Liver (tissue), 8 donors: ENCODE measurements at regions not wholly inside any gene's neighbourhood (a gene's known extent, or its start where the extent isn't known, plus 50 kb on each side); places are given as distances from the start of the nearest gene placed in this dataset.

Source experiments
- DNase-seq: peaks from one replicate; pipeline ENCODE4 v3.0.0-alpha.2; 2017; ENCODE audit warnings: low spot score
- H3K27ac ChIP-seq, 2 donors: one replicate each; pipeline ENCODE4 v1.7.0; 2013; ENCODE audit warnings: inconsistent platforms in 2 of 2, low read length in 2 of 2, control low read depth in 1 of 2, low read depth in 1 of 2, mild to moderate bottlenecking in 1 of 2
- H3K27me3 ChIP-seq, 4 donors: one replicate each; pipeline versions ENCODE4 v1.6.1 to v1.7.0; 2013; ENCODE audit warnings: low read length in 3 of 4, inconsistent platforms in 1 of 4, mild to moderate bottlenecking in 1 of 4, moderate library complexity in 1 of 4; ENCODE audit not compliant: control insufficient read depth in 4 of 4, insufficient read depth in 4 of 4
- H3K36me3 ChIP-seq, 4 donors: one replicate each; pipeline versions ENCODE4 v1.6.1 to v1.7.0; 2013; ENCODE audit warnings: low read length in 3 of 4, mild to moderate bottlenecking in 3 of 4, low read depth in 1 of 4, moderate library complexity in 1 of 4; ENCODE audit not compliant: control insufficient read depth in 4 of 4, insufficient read depth in 3 of 4
- H3K4me1 ChIP-seq, 4 donors: one replicate each; pipeline versions ENCODE4 v1.6.1 to v1.7.0; 2013; ENCODE audit warnings: low read length in 3 of 4, mild to moderate bottlenecking in 3 of 4, moderate library complexity in 1 of 4; ENCODE audit not compliant: control insufficient read depth in 4 of 4, insufficient read depth in 4 of 4
- H3K4me3 ChIP-seq, 3 donors: one replicate each; pipeline versions ENCODE4 v1.6.1 to v1.7.0; 2013; ENCODE audit warnings: low read length in 3 of 3, control low read depth in 1 of 3, low read depth in 1 of 3, mild to moderate bottlenecking in 1 of 3
- H3K9ac ChIP-seq, 2 donors: one replicate each; pipeline ENCODE4 v1.7.0; 2013; ENCODE audit warnings: low read length in 2 of 2, mild to moderate bottlenecking in 2 of 2, moderate library complexity in 2 of 2, control low read depth in 1 of 2, low read depth in 1 of 2
- H3K9me3 ChIP-seq, 4 donors: one replicate each; pipeline versions ENCODE4 v1.6.1 to v1.7.0; 2013; ENCODE audit warnings: low read length in 3 of 4; ENCODE audit not compliant: control insufficient read depth in 4 of 4
- CTCF ChIP-seq: fragments of 150-350 bp; IDR thresholded peaks from 2 replicates; pipeline ENCODE4 v1.5.1; 2017; ENCODE audit warnings: improper control_type of control experiment, low read depth, low read length; ENCODE audit not compliant: missing input control
- EGR1 ChIP-seq, 2 donors: IDR thresholded peaks; 2 replicates each; pipeline ENCODE4 v1.6.1; 2016 to 2018; ENCODE audit warnings: antibody characterized with exemption in 2 of 2, low read depth in 2 of 2
- FOXA1 ChIP-seq: IDR thresholded peaks from 2 replicates; pipeline ENCODE4 v1.6.1; 2016; ENCODE audit warnings: antibody characterized with exemption
- FOXA2 ChIP-seq: IDR thresholded peaks from 2 replicates; pipeline ENCODE4 v1.6.1; 2016; ENCODE audit warnings: antibody characterized with exemption
- GABPA ChIP-seq, 2 donors: IDR thresholded peaks in 1 of 2; conservative IDR thresholded peaks in 1 of 2; 2 replicates each; pipeline ENCODE4 v1.6.1; 2016; ENCODE audit warnings: antibody characterized with exemption in 2 of 2, mild to moderate bottlenecking in 1 of 2, moderate library complexity in 1 of 2
- HNF4A ChIP-seq, 2 donors: conservative IDR thresholded peaks; 2 replicates each; pipeline ENCODE4 v1.6.1; 2016; ENCODE audit warnings: antibody characterized with exemption in 2 of 2, mild to moderate bottlenecking in 2 of 2
- HNF4G ChIP-seq: IDR thresholded peaks from 2 replicates; pipeline ENCODE4 v1.6.1; 2016; ENCODE audit warnings: antibody characterized with exemption
- JUND ChIP-seq, 2 donors: IDR thresholded peaks; 2 replicates each; pipeline ENCODE4 v1.6.1; 2016; ENCODE audit warnings: antibody characterized with exemption in 2 of 2
- MAX ChIP-seq: IDR thresholded peaks from 2 replicates; pipeline ENCODE4 v1.6.1; 2016; ENCODE audit warnings: antibody characterized with exemption
- NR2F2 ChIP-seq: IDR thresholded peaks from 2 replicates; pipeline ENCODE4 v1.6.1; 2016; ENCODE audit warnings: antibody characterized with exemption
- RAD21 ChIP-seq, 2 donors: IDR thresholded peaks; 2 replicates each; pipeline ENCODE4 v1.6.1; 2016; ENCODE audit warnings: antibody characterized with exemption in 2 of 2, mild to moderate bottlenecking in 2 of 2
- RXRA ChIP-seq, 2 donors: IDR thresholded peaks; 2 replicates each; pipeline ENCODE4 v1.6.1; 2017 to 2018; ENCODE audit warnings: antibody characterized with exemption in 2 of 2, mild to moderate bottlenecking in 1 of 2
- SP1 ChIP-seq: IDR thresholded peaks from 2 replicates; pipeline ENCODE4 v1.6.1; 2018; ENCODE audit warnings: antibody characterized with exemption, mild to moderate bottlenecking
- TAF1 ChIP-seq: conservative IDR thresholded peaks from 2 replicates; pipeline ENCODE4 v1.6.1; 2016; ENCODE audit warnings: antibody characterized with exemption, mild to moderate bottlenecking
- YY1 ChIP-seq: IDR thresholded peaks from 2 replicates; pipeline ENCODE4 v1.6.1; 2016; ENCODE audit warnings: antibody characterized with exemption, mild to moderate bottlenecking
- ZBTB33 ChIP-seq: IDR thresholded peaks from 2 replicates; pipeline ENCODE4 v1.6.1; 2016; ENCODE audit warnings: antibody characterized with exemption
- WGBS: extraction: QIAGEN DNeasy Blood & Tissue Kit; methylation state at CpG from one replicate; pipeline ENCODE4 v1.1.7; 2013; 5-methylcytosine and 5-hydroxymethylcytosine counted together
- donor health status: healthy.
- donor health status: healthy.
- donor health status: healthy.
- donor health status: healthy.
- donor health status: healthy.

GRCh38 chr15:96119734-96120133, 210.8 kb upstream of the NR2F2 start:
- H3K4me3 ChIP-seq: no peak overlapping the region
- no peak overlapping the region for H3K27ac ChIP-seq
- TF ChIP-seq TAF1 (no peak), SP1 (no peak), YY1 (no peak), ZBTB33 (no peak), FOXA2 (no peak), JUND (IDR thresholded peaks at IDR 0.05) (no peak), RAD21 (IDR thresholded peaks at IDR 0.05) (no peak), EGR1 (IDR thresholded peaks at IDR 0.05; ENCODE audit: low read depth in 2 of 2) (no peak)
- no peaks in the 10 kb centered on the region for H3K9me3 ChIP-seq
- H3K4me1 ChIP-seq: no peaks in the 10 kb centered on the region
- H3K36me3 ChIP-seq: no peaks in the 10 kb centered on the region
- H3K27me3 ChIP-seq: no peaks in the 10 kb centered on the region
- no peak overlapping the region for H3K9ac ChIP-seq
- DNase-seq: no peak
- 91% methylated on average over 12 of the region's 12 CpGs for WGBS

GRCh38 chr15:96121086-96121920, 209.2 kb upstream of the NR2F2 start:
- 85% methylated on average over 12 of the region's 12 CpGs for WGBS
- no peaks in the 10 kb centered on the region for H3K27me3 ChIP-seq
- H3K36me3 ChIP-seq: no peaks in the 10 kb centered on the region
- DNase-seq: no peak
- no peaks in the 10 kb centered on the region for H3K4me1 ChIP-seq
- no peak overlapping the region for H3K27ac ChIP-seq
- no peak overlapping the region for H3K9ac ChIP-seq
- no peaks in the 10 kb centered on the region for H3K9me3 ChIP-seq
- no peak overlapping the region for H3K4me3 ChIP-seq
- TF ChIP-seq YY1 (no peak), RXRA (IDR thresholded peaks at IDR 0.05) (no peak), MAX (no peak), GABPA (IDR thresholded peaks at IDR 0.05 in 1 of 2, conservative IDR thresholded peaks at IDR 0.05 in 1 of 2) (no peak), EGR1 (IDR thresholded peaks at IDR 0.05; ENCODE audit: low read depth in 2 of 2) (no peak), TAF1 (no peak), RAD21 (IDR thresholded peaks at IDR 0.05) (no peak), FOXA2 (no peak), NR2F2 (no peak)

- no peaks in the 10 kb centered on the region for H3K4me1 ChIP-seq
- no peak for TF ChIP-seq HNF4A (conservative IDR thresholded peaks at IDR 0.05)
- no peak for TF ChIP-seq ZBTB33
- no peak for TF ChIP-seq CTCF
- TF ChIP-seq JUND (IDR thresholded peaks at IDR 0.05): no peak
- no peak for TF ChIP-seq HNF4G
- TF ChIP-seq EGR1 (IDR thresholded peaks at IDR 0.05; ENCODE audit: low read depth in 2 of 2): no peak
- no peak for TF ChIP-seq GABPA (IDR thresholded peaks at IDR 0.05 in 1 of 2, conservative IDR thresholded peaks at IDR 0.05 in 1 of 2)
- TF ChIP-seq FOXA2: no peak
- TF ChIP-seq FOXA1: no peak
- no peak for TF ChIP-seq MAX
- H3K4me3 ChIP-seq: no peak overlapping the region
- H3K27me3 ChIP-seq: no peaks in the 10 kb centered on the region
- H3K27ac ChIP-seq: no peak overlapping the region
- 78% methylated on average over 5 of the region's 5 CpGs for WGBS
- H3K36me3 ChIP-seq: no peaks in the 10 kb centered on the region
- H3K9me3 ChIP-seq: no peaks in the 10 kb centered on the region
- H3K9ac ChIP-seq: no peak overlapping the region
- no peak for DNase-seq
These were observed 208.1 kb upstream of the NR2F2 start for GRCh38 chr15:96122077-96123027.
